GM06990 (cell line): ENCODE measurements at regions not wholly inside any gene's neighbourhood (a gene's known extent, or its start where the extent isn't known, plus 50 kb on each side); places are given as distances from the start of the nearest gene placed in this dataset.

Experiments
- DNase-seq: peaks from one replicate; pipeline ENCODE4 v3.0.0-alpha.2; 2011; ENCODE audit not compliant: insufficient read length; ENCODE audit errors: extremely low read depth
- H3K27me3 ChIP-seq: replicated peaks from 2 replicates; pipeline ENCODE4 v1.6.0; 2011; ENCODE audit warnings: low read length; ENCODE audit not compliant: control insufficient read depth, insufficient read depth
- H3K36me3 ChIP-seq: 2 replicates; pipeline ENCODE4 v1.5.1; 2011; ENCODE audit warnings: low read length; ENCODE audit not compliant: control insufficient read depth, insufficient read depth
- H3K4me3 ChIP-seq: replicated peaks from 2 replicates; pipeline ENCODE4 v1.5.1; 2011; ENCODE audit warnings: low read depth, mild to moderate bottlenecking, control low read depth, low read length
- TF ChIP-seq, protein P1 (sequence below): IDR thresholded peaks from 2 replicates; pipeline ENCODE4 v1.5.1; 2011; ENCODE audit warnings: low read length, control low read depth, mild to moderate bottlenecking, inconsistent platforms; ENCODE audit not compliant: insufficient read depth, poor library complexity, severe bottlenecking

DNA sequence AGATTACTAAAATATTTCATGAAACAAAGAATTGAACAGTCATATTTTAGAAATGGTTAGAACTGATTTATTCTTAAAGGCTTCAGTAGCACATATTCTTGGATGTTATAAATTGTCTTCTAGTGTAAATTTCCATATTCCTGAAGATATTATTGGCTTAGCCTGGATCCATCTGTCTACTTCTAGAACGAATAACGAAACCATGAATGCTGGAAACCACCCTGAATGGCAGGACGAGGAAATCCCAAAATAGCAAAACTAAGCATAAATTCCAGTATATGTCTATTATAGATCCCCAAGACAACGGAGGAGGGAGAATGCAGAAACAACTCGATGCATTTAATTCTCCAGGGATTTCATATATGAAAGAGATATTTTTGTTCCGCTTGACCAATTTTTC, 2191.0 kb upstream of the ACO1 start:
- H3K36me3 ChIP-seq: no peaks in the 10 kb centered on the region
- no peaks in the 10 kb centered on the region for H3K27me3 ChIP-seq
- TF ChIP-seq, protein P1, sequence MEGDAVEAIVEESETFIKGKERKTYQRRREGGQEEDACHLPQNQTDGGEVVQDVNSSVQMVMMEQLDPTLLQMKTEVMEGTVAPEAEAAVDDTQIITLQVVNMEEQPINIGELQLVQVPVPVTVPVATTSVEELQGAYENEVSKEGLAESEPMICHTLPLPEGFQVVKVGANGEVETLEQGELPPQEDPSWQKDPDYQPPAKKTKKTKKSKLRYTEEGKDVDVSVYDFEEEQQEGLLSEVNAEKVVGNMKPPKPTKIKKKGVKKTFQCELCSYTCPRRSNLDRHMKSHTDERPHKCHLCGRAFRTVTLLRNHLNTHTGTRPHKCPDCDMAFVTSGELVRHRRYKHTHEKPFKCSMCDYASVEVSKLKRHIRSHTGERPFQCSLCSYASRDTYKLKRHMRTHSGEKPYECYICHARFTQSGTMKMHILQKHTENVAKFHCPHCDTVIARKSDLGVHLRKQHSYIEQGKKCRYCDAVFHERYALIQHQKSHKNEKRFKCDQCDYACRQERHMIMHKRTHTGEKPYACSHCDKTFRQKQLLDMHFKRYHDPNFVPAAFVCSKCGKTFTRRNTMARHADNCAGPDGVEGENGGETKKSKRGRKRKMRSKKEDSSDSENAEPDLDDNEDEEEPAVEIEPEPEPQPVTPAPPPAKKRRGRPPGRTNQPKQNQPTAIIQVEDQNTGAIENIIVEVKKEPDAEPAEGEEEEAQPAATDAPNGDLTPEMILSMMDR: no peak
- no peak overlapping the region for H3K4me3 ChIP-seq
- DNase-seq: no peak

DNA sequence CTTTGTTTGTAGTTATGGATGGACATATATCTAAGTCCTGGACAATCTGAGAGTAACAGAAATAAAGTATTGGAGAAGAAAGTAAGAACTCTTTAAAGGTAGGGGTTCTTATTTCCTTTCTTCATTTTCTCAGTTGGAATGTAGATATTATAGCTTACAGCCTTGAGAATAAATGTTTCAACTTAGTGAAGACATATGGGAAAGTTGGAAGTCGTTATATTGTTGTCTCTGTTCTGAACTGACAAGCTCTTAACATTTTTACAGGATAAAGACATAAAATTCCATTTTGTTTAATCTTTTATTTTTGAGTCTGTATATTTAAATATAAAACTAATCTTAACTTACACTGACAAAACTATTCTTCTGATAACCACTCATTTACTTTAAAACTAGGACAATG, 2187.5 kb upstream of the ACO1 start:
- Histone ChIP-seq H3K27me3 (no peaks in the 10 kb centered on the region), H3K4me3 (no peak overlapping the region), H3K36me3 (no peaks in the 10 kb centered on the region)
- TF ChIP-seq, protein P1: no peak
- DNase-seq: no peak

- Histone ChIP-seq H3K36me3 (no peaks in the 10 kb centered on the region), H3K4me3 (no peak overlapping the region), H3K27me3 (no peaks in the 10 kb centered on the region)
- TF ChIP-seq, protein P1: no peak
- DNase-seq: no peak
These were observed 2187.0 kb upstream of the ACO1 start for GRCh38 chr9:30197453-30197852.

- Histone ChIP-seq H3K4me3 (no peak overlapping the region), H3K36me3 (no peaks in the 10 kb centered on the region), H3K27me3 (no peaks in the 10 kb centered on the region)
- DNase-seq: no peak
- TF ChIP-seq, protein P1: no peak
These were observed 2186.5 kb upstream of the ACO1 start for GRCh38 chr9:30197954-30198353.

GRCh38 chr9:30198463-30199309, 2185.8 kb upstream of the ACO1 start:
- H3K27me3 ChIP-seq: no peaks in the 10 kb centered on the region
- TF ChIP-seq, protein P1: no peak
- H3K4me3 ChIP-seq: no peak overlapping the region
- DNase-seq: no peak
- no peaks in the 10 kb centered on the region for H3K36me3 ChIP-seq

- TF ChIP-seq, protein P1: no peak
- no peaks in the 10 kb centered on the region for H3K36me3 ChIP-seq
- no peak overlapping the region for H3K4me3 ChIP-seq
- no peaks in the 10 kb centered on the region for H3K27me3 ChIP-seq
- no peak for DNase-seq
These were observed 2183.4 kb upstream of the ACO1 start for GRCh38 chr9:30201024-30201423.
